Effector memory CD4-positive, alpha-beta T cell (primary cell): ENCODE measurements at regions not wholly inside any gene's neighbourhood (a gene's known extent, or its start where the extent isn't known, plus 50 kb on each side); places are given as distances from the start of the nearest gene placed in this dataset.

ENCODE experiments used
- DNase-seq, 3 donors: peaks; one replicate each; pipeline ENCODE4 v3.0.0-alpha.2; 2020
- H3K27ac ChIP-seq: 2 replicates; pipeline ENCODE4 v1.7.0; 2013; ENCODE audit warnings: mild to moderate bottlenecking, low read length, moderate library complexity; ENCODE audit not compliant: insufficient read depth, poor library complexity, severe bottlenecking
- H3K27me3 ChIP-seq: replicated peaks from 2 replicates; pipeline ENCODE4 v1.7.0; 2013; ENCODE audit warnings: mild to moderate bottlenecking, low read length; ENCODE audit not compliant: insufficient read depth, control insufficient read depth, poor library complexity, severe bottlenecking
- H3K36me3 ChIP-seq: 2 replicates; pipeline ENCODE4 v1.7.0; 2013; ENCODE audit warnings: mild to moderate bottlenecking, low read length, moderate library complexity; ENCODE audit not compliant: control insufficient read depth, insufficient read depth
- H3K4me1 ChIP-seq: 2 replicates; pipeline ENCODE4 v1.7.0; 2013; ENCODE audit warnings: low read length, mild to moderate bottlenecking; ENCODE audit not compliant: control insufficient read depth, insufficient read depth, poor library complexity, severe bottlenecking
- H3K4me3 ChIP-seq: 2 replicates; pipeline ENCODE4 v1.7.0; 2013; ENCODE audit warnings: low read length, low read depth, mild to moderate bottlenecking; ENCODE audit not compliant: insufficient read depth, poor library complexity, severe bottlenecking
- H3K9me3 ChIP-seq: 2 replicates; pipeline ENCODE4 v1.7.0; 2013; ENCODE audit warnings: mild to moderate bottlenecking, low read length, moderate library complexity; ENCODE audit not compliant: control insufficient read depth

DNA sequence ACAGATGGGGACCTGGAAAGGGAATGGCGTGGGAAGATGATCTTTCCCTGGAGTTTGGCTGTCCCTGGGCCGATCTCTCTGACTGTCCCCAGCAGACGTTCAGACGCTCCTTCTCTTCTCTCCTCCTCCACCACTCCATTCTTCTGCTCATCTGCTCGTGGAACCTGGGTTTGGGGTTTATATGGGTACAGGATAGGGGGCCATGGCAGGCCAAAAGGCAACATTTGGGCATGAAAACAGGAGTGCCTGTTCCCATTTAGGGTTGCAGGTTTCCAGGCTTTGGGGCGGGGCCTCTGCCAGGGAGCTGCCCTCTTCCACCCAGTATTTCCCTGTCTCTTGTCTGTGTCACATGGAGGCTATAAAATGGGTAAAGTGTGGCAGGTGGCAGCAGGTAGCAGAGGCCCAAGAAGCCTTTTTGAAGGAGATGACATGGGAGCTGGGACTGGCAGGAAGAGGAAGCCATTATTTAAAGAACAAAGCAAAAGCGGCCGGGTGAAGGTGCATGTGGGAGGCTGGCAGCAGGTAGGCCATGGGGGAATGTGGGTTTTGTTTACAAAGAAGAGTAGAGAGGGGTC, 203.7 kb downstream of the BMP7 start:
- H3K4me3 ChIP-seq: no peak overlapping the region

DNA sequence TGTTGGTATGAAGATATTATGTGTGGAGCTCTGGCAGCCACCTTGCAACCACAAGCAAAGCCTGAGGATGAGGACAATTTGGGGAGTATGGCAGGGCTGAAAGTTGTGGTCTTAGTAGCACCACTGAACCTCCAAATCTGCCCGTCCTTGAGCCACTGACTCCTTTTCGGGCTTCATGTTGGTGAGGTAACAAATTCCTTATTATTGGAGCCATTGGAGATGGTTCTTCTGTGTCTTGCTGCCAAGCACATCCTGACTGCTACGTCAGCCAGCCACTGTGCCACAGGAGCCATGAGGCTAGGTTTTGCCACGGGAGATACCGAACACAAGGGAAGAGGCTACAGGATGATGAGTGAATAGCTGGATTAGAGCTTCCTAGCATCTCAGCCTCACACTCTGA, 201.6 kb downstream of the BMP7 start:
- DNase-seq: no peak
- H3K36me3 ChIP-seq: no peaks in the 10 kb centered on the region
- no peaks in the 10 kb centered on the region for H3K4me1 ChIP-seq
- H3K4me3 ChIP-seq: no peak overlapping the region
- H3K9me3 ChIP-seq: no peaks in the 10 kb centered on the region
- H3K27ac ChIP-seq: no peak overlapping the region
- H3K27me3 ChIP-seq: peaks cover 1% of the 10 kb centered on the region

More for the DNA sequence above, 203.7 kb downstream of the BMP7 start:
- H3K36me3 ChIP-seq: no peaks in the 10 kb centered on the region
- no peak overlapping the region for H3K27ac ChIP-seq
- H3K9me3 ChIP-seq: no peaks in the 10 kb centered on the region
- DNase-seq: no peak
- no peaks in the 10 kb centered on the region for H3K27me3 ChIP-seq
- H3K4me1 ChIP-seq: no peaks in the 10 kb centered on the region

DNA sequence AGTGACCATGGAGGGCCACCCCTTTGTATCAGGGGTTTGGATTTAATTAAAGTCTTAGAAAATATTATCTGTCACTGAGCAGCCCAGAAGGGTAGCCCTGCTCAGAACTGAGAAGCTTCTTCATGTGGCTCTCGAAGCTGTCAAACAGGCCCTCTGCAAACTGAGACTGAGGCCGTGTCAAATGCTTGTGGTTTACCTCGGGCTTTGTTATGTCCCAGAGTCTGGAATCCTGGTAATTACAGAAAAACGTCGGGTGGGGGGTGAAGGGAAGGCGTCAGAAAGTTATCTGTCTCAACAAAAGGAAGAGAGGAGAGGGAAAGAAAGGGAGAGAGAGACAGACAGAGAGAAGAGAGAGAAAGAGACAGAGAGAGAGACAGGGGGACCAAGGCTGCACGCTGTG, 200.8 kb downstream of the BMP7 start:
- Histone ChIP-seq H3K4me1 (no peaks in the 10 kb centered on the region), H3K27me3 (peaks cover 3% of the 10 kb centered on the region)
- DNase-seq: no peak

DNA sequence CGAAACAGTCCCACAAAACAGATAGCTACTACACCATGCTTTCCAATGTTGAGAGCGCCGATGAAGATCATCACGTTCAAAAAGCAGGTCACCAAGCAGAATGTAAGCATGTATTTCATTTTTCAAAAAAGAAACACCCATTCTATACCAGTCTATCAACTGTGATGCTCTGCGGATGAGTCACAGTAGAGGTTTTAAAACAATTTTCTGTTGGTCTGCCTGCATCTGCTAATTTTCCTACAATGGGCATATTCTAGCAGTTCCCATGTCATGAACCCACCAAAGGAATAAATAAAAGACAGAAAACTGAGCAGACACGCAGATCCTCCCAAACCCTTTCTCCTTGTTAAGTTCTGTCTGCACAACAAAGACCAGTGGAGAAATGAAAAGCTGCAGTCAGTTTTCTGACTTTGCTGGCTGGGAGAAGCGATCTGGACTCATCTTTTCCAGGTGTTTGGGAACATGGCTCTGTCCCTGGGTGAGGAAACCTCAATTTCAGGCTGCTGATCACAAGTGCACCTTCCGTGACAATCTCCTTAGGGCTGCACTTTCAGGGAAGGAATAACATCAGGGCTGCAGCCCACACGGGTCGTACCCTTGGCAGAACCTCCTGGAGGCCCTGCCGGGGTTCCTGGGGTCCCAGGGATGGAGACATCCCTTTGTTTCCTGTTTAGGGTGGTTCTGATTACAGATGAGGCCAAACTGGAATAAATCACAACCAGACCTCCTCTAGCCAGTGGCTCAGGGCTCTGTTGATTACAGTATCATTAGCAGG, 200.1 kb downstream of the BMP7 start:
- Histone ChIP-seq H3K4me3 (no peak overlapping the region), H3K27me3 (peaks cover 3% of the 10 kb centered on the region), H3K36me3 (no peaks in the 10 kb centered on the region), H3K27ac (no peak overlapping the region), H3K9me3 (no peaks in the 10 kb centered on the region), H3K4me1 (no peaks in the 10 kb centered on the region)
- DNase-seq: no peak

More for the DNA sequence above, 200.8 kb downstream of the BMP7 start:
- Histone ChIP-seq H3K9me3 (no peaks in the 10 kb centered on the region), H3K4me3 (no peak overlapping the region), H3K27ac (no peak overlapping the region), H3K36me3 (no peaks in the 10 kb centered on the region)

DNA sequence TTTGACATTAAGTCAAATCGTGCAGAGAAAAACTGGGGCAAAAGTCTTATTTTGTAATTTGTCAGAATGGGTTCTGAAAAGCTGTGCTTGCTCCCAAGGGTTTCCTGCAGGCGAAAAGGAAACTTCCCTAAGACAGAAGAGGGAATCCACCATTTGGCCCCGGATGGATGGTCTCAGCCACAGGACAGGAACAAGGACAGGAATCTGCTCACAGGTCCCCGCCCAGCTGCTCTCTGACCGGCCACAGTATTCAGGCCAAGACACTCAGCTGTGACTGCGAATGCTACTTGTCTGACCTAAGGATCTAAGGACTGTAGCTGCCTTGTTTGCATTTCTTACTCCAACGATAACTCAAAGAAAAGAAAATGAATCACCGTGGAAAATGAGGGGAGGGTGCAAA, 197.0 kb downstream of the BMP7 start:
- Histone ChIP-seq H3K27me3 (peaks cover 3% of the 10 kb centered on the region), H3K4me3 (no peak overlapping the region)

DNA sequence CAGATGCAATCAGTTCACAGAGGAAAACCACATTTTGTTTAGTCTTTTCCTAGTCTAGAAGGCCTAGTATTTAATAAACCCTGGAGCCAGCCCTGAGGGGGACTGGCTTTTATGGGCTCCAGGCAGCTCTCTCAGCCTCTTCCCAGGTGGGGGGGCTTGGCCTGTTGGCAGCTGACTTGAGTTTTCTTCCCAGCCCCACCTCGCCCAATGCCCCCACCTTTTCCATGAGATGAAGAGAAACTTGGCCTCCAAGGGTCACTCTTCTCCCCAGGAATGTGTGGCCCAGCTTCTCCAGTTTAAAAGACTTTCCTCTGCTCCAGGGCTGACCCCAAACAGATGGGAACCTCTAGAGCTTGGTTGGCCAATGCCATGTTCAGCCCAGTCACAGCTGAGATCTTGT, 196.1 kb downstream of the BMP7 start:
- Histone ChIP-seq H3K4me1 (no peaks in the 10 kb centered on the region), H3K9me3 (no peaks in the 10 kb centered on the region), H3K36me3 (no peaks in the 10 kb centered on the region), H3K27me3 (peaks cover 3% of the 10 kb centered on the region), H3K4me3 (no peak overlapping the region), H3K27ac (no peak overlapping the region)
- DNase-seq: no peak

More for the DNA sequence above, 197.0 kb downstream of the BMP7 start:
- Histone ChIP-seq H3K36me3 (no peaks in the 10 kb centered on the region), H3K27ac (no peak overlapping the region), H3K9me3 (no peaks in the 10 kb centered on the region), H3K4me1 (no peaks in the 10 kb centered on the region)
- no peak for DNase-seq

DNA sequence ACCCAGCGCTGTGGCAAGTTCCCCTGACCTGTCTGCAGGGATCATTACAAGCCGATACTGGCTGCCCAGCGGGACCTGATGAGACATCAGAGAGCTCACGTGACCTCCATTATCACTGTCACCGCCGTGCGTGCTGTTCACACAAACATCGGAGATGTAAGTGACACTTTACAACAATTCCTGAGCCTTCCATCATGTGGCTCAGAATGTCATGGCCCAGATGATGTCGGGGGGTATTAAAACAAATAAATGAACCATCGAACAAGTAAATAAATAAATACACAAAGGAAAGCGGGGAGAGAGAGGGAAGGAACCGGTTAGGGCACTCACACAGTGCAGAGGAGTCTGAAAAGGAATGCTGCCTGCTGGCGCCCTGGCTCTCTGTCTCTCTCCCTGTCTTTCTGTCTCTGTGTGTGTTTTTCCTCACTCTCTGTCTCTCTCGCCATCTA, 195.1 kb downstream of the BMP7 start:
- peaks cover 3% of the 10 kb centered on the region for H3K27me3 ChIP-seq
- H3K4me1 ChIP-seq: no peaks in the 10 kb centered on the region

DNA sequence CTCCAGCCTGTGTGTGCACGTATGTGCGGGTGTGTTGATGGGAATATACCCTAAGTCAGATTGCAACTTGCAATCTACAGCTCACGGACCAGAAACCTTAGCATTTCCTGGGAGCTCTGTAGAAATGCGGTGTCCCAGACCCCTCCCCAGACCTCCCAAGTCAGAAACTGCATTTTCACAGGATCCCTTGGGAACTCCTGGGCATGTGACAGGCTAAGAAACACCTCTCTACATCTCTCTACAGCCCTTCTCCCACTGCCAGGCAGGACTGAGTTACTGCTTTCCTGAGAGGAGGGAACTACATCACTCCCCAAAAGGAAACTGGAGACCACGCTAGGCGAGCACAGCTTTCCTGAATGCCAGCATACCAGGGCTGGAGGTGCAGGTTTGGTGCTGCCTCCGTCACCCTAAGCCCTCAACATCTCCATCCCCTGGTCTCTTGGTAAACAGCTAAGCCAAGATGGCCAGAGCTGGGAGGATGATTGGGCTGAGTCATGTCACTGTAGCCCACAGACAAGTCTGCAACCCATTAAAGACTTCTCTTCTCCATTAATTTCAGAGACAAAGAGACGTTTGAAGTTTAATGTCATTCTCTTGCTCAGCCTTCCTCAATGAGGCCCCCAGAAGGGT, 194.4 kb downstream of the BMP7 start:
- no peak overlapping the region for H3K27ac ChIP-seq
- no peak for DNase-seq
- no peaks in the 10 kb centered on the region for H3K9me3 ChIP-seq
- peaks cover 3% of the 10 kb centered on the region for H3K27me3 ChIP-seq
- H3K4me3 ChIP-seq: no peak overlapping the region
- H3K4me1 ChIP-seq: no peaks in the 10 kb centered on the region
- H3K36me3 ChIP-seq: no peaks in the 10 kb centered on the region

More for the DNA sequence above, 195.1 kb downstream of the BMP7 start:
- no peaks in the 10 kb centered on the region for H3K9me3 ChIP-seq
- no peaks in the 10 kb centered on the region for H3K36me3 ChIP-seq
- H3K4me3 ChIP-seq: no peak overlapping the region
- DNase-seq: no peak
- no peak overlapping the region for H3K27ac ChIP-seq

DNA sequence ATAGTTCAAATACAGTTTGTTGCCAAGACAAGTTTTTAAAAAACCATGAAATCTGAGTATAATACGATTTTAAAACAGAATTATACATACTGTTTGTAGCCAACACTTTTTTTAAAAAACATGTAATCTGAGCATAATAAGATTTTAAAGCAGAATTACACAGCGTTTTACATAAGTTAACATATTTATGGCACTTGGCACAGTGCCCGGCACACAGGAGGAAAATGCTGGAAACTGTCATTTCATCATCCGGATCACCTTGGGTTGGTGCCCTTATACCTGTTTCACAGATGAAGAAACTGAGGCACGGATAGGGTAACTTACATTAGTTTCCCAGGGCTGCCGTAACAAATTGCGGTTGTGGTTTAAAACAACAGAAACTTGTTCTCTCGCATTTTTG, 193.0 kb downstream of the BMP7 start:
- no peak for DNase-seq
- Histone ChIP-seq H3K36me3 (no peaks in the 10 kb centered on the region), H3K4me3 (no peak overlapping the region), H3K27ac (no peak overlapping the region), H3K9me3 (no peaks in the 10 kb centered on the region), H3K4me1 (no peaks in the 10 kb centered on the region), H3K27me3 (peaks cover 3% of the 10 kb centered on the region)

DNA sequence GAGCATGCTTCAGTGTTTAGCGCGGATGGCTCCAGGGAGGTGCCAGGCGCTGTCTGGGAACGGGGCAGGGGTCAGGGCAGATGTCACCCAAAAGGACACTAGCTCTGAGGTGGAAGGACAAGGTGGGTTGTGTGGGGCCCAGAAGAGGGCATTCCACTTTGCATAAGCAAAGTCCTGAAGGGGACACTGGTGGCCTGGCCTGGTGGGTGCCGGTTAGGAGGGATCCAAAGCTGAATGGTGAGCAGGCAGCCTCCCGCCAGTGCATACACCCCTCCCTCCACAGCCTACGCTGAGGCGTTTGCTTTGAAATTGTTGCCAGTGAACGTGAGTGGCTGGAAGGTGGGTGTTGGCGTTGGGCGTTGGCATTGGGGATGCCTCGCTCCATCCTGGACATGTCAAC, 192.1 kb downstream of the BMP7 start:
- Histone ChIP-seq H3K27ac (no peak overlapping the region), H3K36me3 (no peaks in the 10 kb centered on the region), H3K9me3 (no peaks in the 10 kb centered on the region), H3K27me3 (peaks cover 3% of the 10 kb centered on the region), H3K4me1 (no peaks in the 10 kb centered on the region), H3K4me3 (no peak overlapping the region)
- no peak for DNase-seq
